PC-9 (cell line): ENCODE measurements at regions not wholly inside any gene's neighbourhood (a gene's known extent, or its start where the extent isn't known, plus 50 kb on each side); places are given as distances from the start of the nearest gene placed in this dataset.

Experiments used
- BruUV-seq: library from RNA; stranded (reverse); fragments of 400-500 nt; replicated peaks from 2 replicates; lab custom pipeline; 2021; lab: Mats Ljungman, UMichigan
- CTCF ChIA-PET: fragments of 300-600 bp; sonication (Branson Sonifier 250); formaldehyde crosslinking; loops from one replicate; lab custom pipeline; 2022; ENCODE audit warnings: antibody characterized with exemption; lab: Charles Lee
- POLR2A ChIA-PET: fragments of 300-600 bp; sonication (Branson Sonifier 250); formaldehyde crosslinking; loops from one replicate; lab custom pipeline; 2022; ENCODE audit warnings: antibody characterized with exemption; ENCODE audit not compliant: unreplicated experiment; lab: Charles Lee
- DNase-seq, 2 experiments: peaks; one replicate each; pipeline versions ENCODE4 v3.0.0 to v3.0.0-alpha.2; 2015 to 2022; ENCODE audit warnings: mixed read lengths in 1 of 2
- H2AFZ ChIP-seq: fragments of 200-600 bp; sonication (generic); 2 replicates; pipeline ENCODE4 v1.8.1; 2017; ENCODE audit warnings: antibody characterized with exemption
- H3F3A ChIP-seq: fragments of 200-600 bp; sonication (generic); 2 replicates; pipeline ENCODE4 v1.8.1; 2017; ENCODE audit warnings: antibody characterized with exemption, mild to moderate bottlenecking, low read depth; ENCODE audit not compliant: insufficient read depth
- H3K27ac ChIP-seq: fragments of 200-600 bp; sonication (generic); 2 replicates; pipeline ENCODE4 v1.6.1; 2016; ENCODE audit warnings: mixed run types
- H3K27me3 ChIP-seq: fragments of 200-600 bp; sonication (generic); 2 replicates; pipeline ENCODE4 v1.6.1; 2016; ENCODE audit warnings: low read depth, mixed run types; ENCODE audit not compliant: insufficient read depth
- H3K36me3 ChIP-seq: fragments of 200-600 bp; sonication (generic); 2 replicates; pipeline ENCODE4 v1.6.1; 2016; ENCODE audit warnings: low read depth, mixed run types
- H3K4me1 ChIP-seq: fragments of 200-600 bp; sonication (generic); replicated peaks from 2 replicates; pipeline ENCODE4 v1.6.1; 2016; ENCODE audit warnings: mixed run types; ENCODE audit not compliant: insufficient read depth
- H3K4me2 ChIP-seq: fragments of 200-600 bp; sonication (generic); 2 replicates; pipeline ENCODE4 v1.6.1; 2017; ENCODE audit warnings: mixed run types
- H3K4me3 ChIP-seq: fragments of 200-600 bp; sonication (generic); 2 replicates; pipeline ENCODE4 v1.6.1; 2016; ENCODE audit warnings: mixed run types
- H3K79me2 ChIP-seq: fragments of 200-600 bp; sonication (generic); 2 replicates; pipeline ENCODE4 v1.6.1; 2017; ENCODE audit warnings: low read depth, mixed run types
- H3K9me2 ChIP-seq: fragments of 200-600 bp; sonication (generic); 2 replicates; pipeline ENCODE4 v1.8.1; 2017; ENCODE audit warnings: mild to moderate bottlenecking; ENCODE audit not compliant: insufficient read depth
- H3K9me3 ChIP-seq: fragments of 200-600 bp; sonication (generic); 2 replicates; pipeline ENCODE4 v1.8.1; 2016; ENCODE audit warnings: low read depth; ENCODE audit not compliant: insufficient read depth
- H4K20me1 ChIP-seq: fragments of 200-600 bp; sonication (generic); 2 replicates; pipeline ENCODE4 v1.8.1; 2017; ENCODE audit not compliant: insufficient read depth
- EZH2 ChIP-seq: fragments of 200-600 bp; sonication (generic); IDR thresholded peaks from 2 replicates; pipeline ENCODE4 v1.8.0; 2017; ENCODE audit warnings: antibody characterized with exemption, low read depth
- intact Hi-C: fragments of 100-400 bp; cut with micrococcal nuclease; formaldehyde crosslinking; loops from one replicate; pipeline ENCODE4 v1.10.0; 2022; ENCODE audit not compliant: unreplicated experiment
- TF ChIP-seq, protein P1 (sequence below): fragments of 200-600 bp; sonication (generic); conservative IDR thresholded peaks from 2 replicates; pipeline ENCODE4 v1.6.1; 2017; ENCODE audit warnings: mixed run types, antibody characterized with exemption, mild to moderate bottlenecking, moderate library complexity

DNA sequence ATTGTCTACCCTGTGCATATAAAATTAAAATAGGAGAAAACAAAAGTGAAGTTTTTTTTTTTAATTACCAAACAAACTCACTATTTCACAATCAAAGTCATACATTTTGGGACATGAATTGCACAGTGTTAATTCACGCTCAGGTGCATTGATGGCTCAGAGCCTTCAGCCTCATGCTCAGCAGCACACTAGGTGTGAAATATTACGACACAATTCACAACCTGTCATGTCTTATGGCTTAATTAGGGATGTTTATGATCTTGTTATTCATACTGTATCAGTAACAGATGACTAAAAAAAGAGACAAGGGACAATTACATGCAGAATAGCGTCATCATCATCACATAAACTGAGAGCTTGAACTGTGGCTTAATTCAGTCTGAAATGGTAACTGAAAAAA is 2005.5 kb upstream of the PCDH20 start:
- Histone ChIP-seq H3K79me2 (no peaks in the 10 kb centered on the region), H3K4me1 (no peaks in the 10 kb centered on the region), H4K20me1 (no peaks in the 10 kb centered on the region), H3K4me3 (no peak overlapping the region), H3K36me3 (no peaks in the 10 kb centered on the region), H3K4me2 (no peak overlapping the region), H3K27ac (no peak overlapping the region), H3K9me3 (no peaks in the 10 kb centered on the region), H2AFZ (no peak overlapping the region), H3F3A (no peaks in the 10 kb centered on the region), H3K9me2 (no peaks in the 10 kb centered on the region), H3K27me3 (no peaks in the 10 kb centered on the region)
- ChIA-PET CTCF (no interaction called here), POLR2A (no interaction called here)
- intact Hi-C loops, result no loop called here
- DNase-seq, result no peak
- no TSS peak for BruUV-seq
- TF ChIP-seq EZH2, result no peak
- TF ChIP-seq, protein P1, sequence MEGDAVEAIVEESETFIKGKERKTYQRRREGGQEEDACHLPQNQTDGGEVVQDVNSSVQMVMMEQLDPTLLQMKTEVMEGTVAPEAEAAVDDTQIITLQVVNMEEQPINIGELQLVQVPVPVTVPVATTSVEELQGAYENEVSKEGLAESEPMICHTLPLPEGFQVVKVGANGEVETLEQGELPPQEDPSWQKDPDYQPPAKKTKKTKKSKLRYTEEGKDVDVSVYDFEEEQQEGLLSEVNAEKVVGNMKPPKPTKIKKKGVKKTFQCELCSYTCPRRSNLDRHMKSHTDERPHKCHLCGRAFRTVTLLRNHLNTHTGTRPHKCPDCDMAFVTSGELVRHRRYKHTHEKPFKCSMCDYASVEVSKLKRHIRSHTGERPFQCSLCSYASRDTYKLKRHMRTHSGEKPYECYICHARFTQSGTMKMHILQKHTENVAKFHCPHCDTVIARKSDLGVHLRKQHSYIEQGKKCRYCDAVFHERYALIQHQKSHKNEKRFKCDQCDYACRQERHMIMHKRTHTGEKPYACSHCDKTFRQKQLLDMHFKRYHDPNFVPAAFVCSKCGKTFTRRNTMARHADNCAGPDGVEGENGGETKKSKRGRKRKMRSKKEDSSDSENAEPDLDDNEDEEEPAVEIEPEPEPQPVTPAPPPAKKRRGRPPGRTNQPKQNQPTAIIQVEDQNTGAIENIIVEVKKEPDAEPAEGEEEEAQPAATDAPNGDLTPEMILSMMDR, result no peak

DNA sequence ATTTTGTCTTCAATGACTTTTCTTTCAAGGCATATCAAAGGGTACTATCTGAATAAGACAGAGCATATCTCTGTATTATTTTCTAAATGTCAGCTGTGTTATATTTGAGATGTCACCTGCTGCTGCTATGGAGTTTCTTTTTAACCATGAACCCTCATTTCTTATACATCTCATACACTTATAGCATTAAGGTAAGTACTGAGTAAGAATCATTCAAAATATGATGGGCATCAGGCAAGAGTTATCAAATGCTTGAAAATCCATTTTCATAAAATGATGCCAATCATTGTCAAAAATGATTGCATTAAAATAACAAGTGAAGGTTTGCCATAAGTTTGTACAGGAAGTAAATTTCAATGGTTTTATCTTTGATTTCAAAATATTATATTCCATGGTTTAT is 2005.0 kb upstream of the PCDH20 start:
- Histone ChIP-seq H3K4me2 (no peak overlapping the region), H2AFZ (no peak overlapping the region), H3K4me1 (no peaks in the 10 kb centered on the region), H4K20me1 (no peaks in the 10 kb centered on the region), H3K9me3 (no peaks in the 10 kb centered on the region), H3K27ac (no peak overlapping the region), H3F3A (no peaks in the 10 kb centered on the region), H3K79me2 (no peaks in the 10 kb centered on the region), H3K4me3 (no peak overlapping the region), H3K9me2 (no peaks in the 10 kb centered on the region), H3K36me3 (no peaks in the 10 kb centered on the region), H3K27me3 (no peaks in the 10 kb centered on the region)
- intact Hi-C loops, result no loop called here
- no peak for TF ChIP-seq EZH2
- CTCF ChIA-PET, result no interaction called here
- no peak for DNase-seq
- POLR2A ChIA-PET, result no interaction called here
- BruUV-seq, result no TSS peak

DNA sequence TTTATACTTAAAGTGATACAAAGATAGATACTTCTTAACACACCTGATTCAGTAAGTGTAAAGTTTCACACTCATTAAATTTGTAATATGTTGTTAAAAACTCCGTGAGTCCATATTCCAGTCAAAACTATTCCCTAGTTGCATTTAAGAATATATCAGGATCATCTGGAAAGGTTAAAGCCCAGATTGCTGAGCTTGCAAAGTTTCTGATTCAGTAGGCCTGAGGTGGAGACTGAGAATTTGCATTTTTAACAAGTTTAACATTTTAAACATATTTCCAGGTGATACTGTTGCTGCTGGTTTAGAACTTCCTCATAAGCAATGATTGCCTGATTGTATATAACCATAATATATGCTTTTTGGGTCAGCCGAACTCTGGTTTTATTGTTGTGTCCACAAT is 1998.6 kb upstream of the PCDH20 start:
- H3K4me3 ChIP-seq, result no peak overlapping the region
- no peaks in the 10 kb centered on the region for H3F3A ChIP-seq
- BruUV-seq, result no TSS peak
- no peaks in the 10 kb centered on the region for H3K79me2 ChIP-seq
- intact Hi-C loops, result no loop called here
- H3K36me3 ChIP-seq, result no peaks in the 10 kb centered on the region
- H3K27me3 ChIP-seq, result no peaks in the 10 kb centered on the region
- H3K9me3 ChIP-seq, result no peaks in the 10 kb centered on the region
- H3K4me1 ChIP-seq, result no peaks in the 10 kb centered on the region
- H4K20me1 ChIP-seq, result no peaks in the 10 kb centered on the region
- H3K27ac ChIP-seq, result no peak overlapping the region
- H3K9me2 ChIP-seq, result no peaks in the 10 kb centered on the region
- CTCF ChIA-PET, result no interaction called here
- POLR2A ChIA-PET, result interaction anchor here (0.6 kb wide), 1 partner anchor 1032 kb away, joined by 4 read pairs; no protein-coding TSS in a partner anchor
- no peak for TF ChIP-seq EZH2
- TF ChIP-seq, protein P1, result no peak
- H2AFZ ChIP-seq, result no peak overlapping the region
- DNase-seq, result no peak
- no peak overlapping the region for H3K4me2 ChIP-seq

DNA sequence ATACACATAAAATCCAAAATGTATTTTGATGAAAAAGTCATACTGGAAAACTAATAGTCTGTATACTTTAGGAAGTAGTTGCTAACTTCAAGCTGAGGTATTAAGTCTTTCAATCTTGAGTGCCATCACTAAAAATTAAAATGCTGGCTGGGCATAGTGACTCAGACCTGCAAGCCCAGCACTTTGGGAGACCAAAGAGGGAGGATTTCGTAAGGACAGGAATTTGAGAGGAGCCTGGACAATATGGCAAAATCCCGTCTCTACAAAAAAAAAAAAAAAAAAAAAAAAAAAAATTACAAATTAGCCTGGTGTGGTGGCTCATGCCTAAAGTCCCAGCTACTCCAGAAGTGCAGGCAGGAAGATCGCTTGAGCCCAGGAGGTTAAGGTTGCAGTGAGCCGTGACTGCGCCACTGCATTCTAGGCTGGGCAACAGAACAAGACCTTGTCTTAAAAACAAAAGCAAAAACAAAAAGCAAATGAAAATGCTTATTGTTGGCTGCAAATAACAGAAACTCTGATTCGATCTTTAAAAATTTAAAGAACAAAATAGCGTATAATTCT is 1994.2 kb upstream of the PCDH20 start:
- Histone ChIP-seq H2AFZ (no peak overlapping the region), H3K4me3 (no peak overlapping the region), H3K4me2 (no peak overlapping the region), H3F3A (no peaks in the 10 kb centered on the region), H3K27me3 (no peaks in the 10 kb centered on the region), H3K4me1 (no peaks in the 10 kb centered on the region), H3K27ac (no peak overlapping the region), H4K20me1 (no peaks in the 10 kb centered on the region), H3K9me2 (no peaks in the 10 kb centered on the region), H3K36me3 (no peaks in the 10 kb centered on the region), H3K79me2 (no peaks in the 10 kb centered on the region), H3K9me3 (0 out of 2 replicates have a peak, but pooled peaks cover 5% of the 10 kb centered on the region)
- intact Hi-C loops, result no loop called here
- no peak for DNase-seq
- ChIA-PET POLR2A (no interaction called here), CTCF (no interaction called here)
- TF ChIP-seq EZH2, result no peak
- TF ChIP-seq, protein P1, result no peak
- BruUV-seq, result no TSS peak
